Transverse colon (tissue), 4 donors: ENCODE measurements at regions not wholly inside any gene's neighbourhood (a gene's known extent, or its start where the extent isn't known, plus 50 kb on each side); places are given as distances from the start of the nearest gene placed in this dataset.

Source experiments
- DNase-seq: peaks from one replicate; pipeline ENCODE4 v3.0.0-alpha.2; 2019
- H3K27ac ChIP-seq, 4 donors: fragments of 200-600 bp; sonication (generic); 2 replicates each; pipeline ENCODE4 v1.5.1; 2016 to 2018; ENCODE audit warnings: inconsistent platforms in 4 of 4
- H3K27me3 ChIP-seq: fragments of 200-600 bp; sonication (generic); 2 replicates; pipeline ENCODE4 v1.5.1; 2017; ENCODE audit warnings: inconsistent platforms
- H3K36me3 ChIP-seq, 4 donors: fragments of 200-600 bp; sonication (generic); 2 replicates each; pipeline ENCODE4 v1.5.1; 2017 to 2019; ENCODE audit warnings: inconsistent platforms in 4 of 4
- H3K4me1 ChIP-seq, 4 donors: fragments of 200-600 bp; sonication (generic); 2 replicates each; pipeline ENCODE4 v1.5.1; 2017 to 2020; ENCODE audit warnings: inconsistent platforms in 4 of 4
- H3K4me3 ChIP-seq, 4 donors: fragments of 200-600 bp; sonication (generic); 1 replicate in 1 of 4; 2 replicates in 3 of 4; pipeline versions ENCODE4 v1.5.1 to v1.6.1; 2017 to 2019; ENCODE audit warnings: inconsistent platforms in 4 of 4
- H3K9me3 ChIP-seq, 2 donors: fragments of 200-600 bp; sonication (generic); 2 replicates each; pipeline ENCODE4 v1.5.1; 2017 to 2019; ENCODE audit warnings: inconsistent platforms in 2 of 2
- EP300 ChIP-seq: sonication (generic); formaldehyde crosslinking; IDR thresholded peaks from one replicate; pipeline ENCODE4 v1.6.1; 2017; ENCODE audit warnings: antibody characterized with exemption, low read depth
- POLR2A ChIP-seq: fragments of 450-650 bp; IDR thresholded peaks from one replicate; pipeline ENCODE4 v1.6.1; 2016; ENCODE audit warnings: antibody characterized with exemption, mild to moderate bottlenecking, moderate library complexity
- POLR2AphosphoS5 ChIP-seq, 3 donors: sonication (generic); formaldehyde crosslinking; IDR thresholded peaks; one replicate each; pipeline ENCODE4 v1.6.1; 2016; ENCODE audit warnings: antibody characterized with exemption in 3 of 3
- WGBS, 2 donors: methylation state at CpG; one replicate each; pipeline ENCODE4 v1.1.5; 2018; ENCODE audit warnings: low coverage in 1 of 2; 5-methylcytosine and 5-hydroxymethylcytosine counted together
- in situ Hi-C, 4 donors: fragments of 200-750 bp; cut with MboI; loops; one replicate each; pipeline versions ENCODE4 v1.15.0 to v1.15.1; 2017; ENCODE audit warnings: low sequenced_read_pairs in 3 of 4, low pct_ligation_motif_present in 1 of 4, low pct_unique_long_range_greater_than_20kb in 1 of 4
- intact Hi-C: fragments of 100-400 bp; cut with DNase I; formaldehyde crosslinking; loops from one replicate; pipeline ENCODE4 v1.15.1; 2023; ENCODE audit warnings: low total_unique reads
- TF ChIP-seq, protein P1 (sequence below), 5 experiments: fragments of 200-600 bp in 3 of 5; fragments of 450-650 bp in 2 of 5; sonication (generic) in 3 of 5; IDR thresholded peaks; 1 replicate in 2 of 5; 2 replicates in 3 of 5; pipeline ENCODE4 v1.5.1; 2016 to 2017; ENCODE audit warnings: antibody characterized with exemption in 5 of 5, inconsistent platforms in 3 of 5, mild to moderate bottlenecking in 2 of 5, moderate library complexity in 1 of 5

- Histone ChIP-seq H3K27me3 (no peaks in the 10 kb centered on the region), H3K4me3 (no peak overlapping the region), H3K9me3 (no peaks in the 10 kb centered on the region), H3K27ac (no peak overlapping the region), H3K4me1 (no peaks in the 10 kb centered on the region), H3K36me3 (no peaks in the 10 kb centered on the region)
- TF ChIP-seq EP300 (no peak), POLR2AphosphoS5 (IDR thresholded peaks at IDR 0.05) (no peak), POLR2A (no peak)
- TF ChIP-seq, protein P1, sequence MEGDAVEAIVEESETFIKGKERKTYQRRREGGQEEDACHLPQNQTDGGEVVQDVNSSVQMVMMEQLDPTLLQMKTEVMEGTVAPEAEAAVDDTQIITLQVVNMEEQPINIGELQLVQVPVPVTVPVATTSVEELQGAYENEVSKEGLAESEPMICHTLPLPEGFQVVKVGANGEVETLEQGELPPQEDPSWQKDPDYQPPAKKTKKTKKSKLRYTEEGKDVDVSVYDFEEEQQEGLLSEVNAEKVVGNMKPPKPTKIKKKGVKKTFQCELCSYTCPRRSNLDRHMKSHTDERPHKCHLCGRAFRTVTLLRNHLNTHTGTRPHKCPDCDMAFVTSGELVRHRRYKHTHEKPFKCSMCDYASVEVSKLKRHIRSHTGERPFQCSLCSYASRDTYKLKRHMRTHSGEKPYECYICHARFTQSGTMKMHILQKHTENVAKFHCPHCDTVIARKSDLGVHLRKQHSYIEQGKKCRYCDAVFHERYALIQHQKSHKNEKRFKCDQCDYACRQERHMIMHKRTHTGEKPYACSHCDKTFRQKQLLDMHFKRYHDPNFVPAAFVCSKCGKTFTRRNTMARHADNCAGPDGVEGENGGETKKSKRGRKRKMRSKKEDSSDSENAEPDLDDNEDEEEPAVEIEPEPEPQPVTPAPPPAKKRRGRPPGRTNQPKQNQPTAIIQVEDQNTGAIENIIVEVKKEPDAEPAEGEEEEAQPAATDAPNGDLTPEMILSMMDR (IDR thresholded peaks at IDR 0.05) = no peak
- WGBS, 2 donors = 60 to 71% methylated on average over 5 of the region's 5 CpGs
- intact Hi-C loops = no loop called here
- no peak for DNase-seq
- in situ Hi-C loops = loop anchor here in 1 of 4 donors (25.0 kb wide), 1 partner anchor 782 kb away; no protein-coding TSS in a partner anchor
Observed at GRCh38 chr9:115880221-115880885, 273.2 kb upstream of the PAPPA start.

DNA sequence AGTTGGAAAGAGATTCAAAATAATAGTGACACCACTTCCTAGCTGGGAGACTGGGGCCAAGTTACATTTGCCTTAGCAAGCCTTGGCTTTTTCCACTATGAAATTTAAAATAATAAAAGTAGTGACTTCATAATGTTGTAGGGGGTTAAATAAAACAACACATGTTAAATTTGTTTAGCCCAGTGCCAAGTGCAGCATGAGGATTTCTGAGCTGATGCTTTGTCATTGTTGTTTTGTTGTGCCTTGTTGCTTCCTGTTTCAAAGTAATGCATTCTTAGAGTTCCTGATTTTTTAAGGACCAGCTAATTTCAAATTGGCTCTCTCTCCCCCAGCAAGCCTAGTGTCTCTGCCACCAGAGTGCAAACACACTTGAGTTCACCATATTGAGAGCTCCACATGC lies 270.7 kb upstream of the PAPPA start:
- TF ChIP-seq POLR2AphosphoS5 (IDR thresholded peaks at IDR 0.05) = no peak
- TF ChIP-seq, protein P1 (IDR thresholded peaks at IDR 0.05) = no peak
- TF ChIP-seq POLR2A = no peak
- no peak for TF ChIP-seq EP300
- H3K27ac ChIP-seq = no peak overlapping the region
- no peaks in the 10 kb centered on the region for H3K27me3 ChIP-seq
- H3K9me3 ChIP-seq = no peaks in the 10 kb centered on the region
- H3K4me3 ChIP-seq = no peak overlapping the region
- intact Hi-C loops (no loop called here), in situ Hi-C loops (loop anchor here in 1 of 4 donors (25.0 kb wide), 1 partner anchor 779 kb away; no protein-coding TSS in a partner anchor)
- no peaks in the 10 kb centered on the region for H3K36me3 ChIP-seq
- DNase-seq = no peak
- H3K4me1 ChIP-seq = no peaks in the 10 kb centered on the region

DNA sequence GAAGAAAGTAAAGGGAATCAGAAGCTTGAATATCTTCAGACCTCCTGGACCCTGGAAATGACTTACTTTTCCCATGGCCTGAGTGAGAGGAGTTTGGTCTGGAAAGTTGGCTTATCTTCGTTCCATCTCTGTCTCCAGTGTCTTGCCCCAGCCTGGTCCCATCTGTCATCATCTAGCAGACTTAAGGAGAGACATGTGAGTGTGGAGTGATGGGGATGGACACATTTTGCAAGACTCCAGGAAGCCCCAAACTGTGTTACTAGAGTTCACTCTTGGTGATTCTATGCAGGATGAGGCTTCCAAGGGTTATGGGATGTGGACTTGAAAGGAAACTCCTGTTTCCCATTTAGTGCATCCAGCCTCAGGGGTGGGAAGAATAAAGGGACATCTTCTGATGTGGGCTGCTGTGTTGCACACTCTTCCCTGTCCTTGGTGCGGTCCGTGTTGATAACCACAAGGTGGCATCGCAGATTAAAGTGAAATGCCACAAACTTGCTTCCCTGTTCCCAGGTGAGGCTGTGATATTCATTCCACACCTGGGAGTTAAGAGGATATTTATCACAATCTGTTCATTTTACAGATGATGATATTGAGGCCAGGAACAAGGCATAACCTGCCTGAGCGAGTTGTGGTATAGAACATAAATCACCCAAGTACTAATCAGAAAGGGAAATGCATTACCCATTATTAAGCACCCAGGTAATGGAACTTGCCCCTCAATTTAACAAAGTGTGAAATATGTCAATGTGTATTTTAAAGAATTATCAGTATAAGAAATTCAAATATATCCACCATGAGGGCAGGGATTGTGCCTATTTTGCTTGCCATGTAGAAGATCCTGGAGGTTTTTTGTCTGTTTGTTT lies 269.9 kb upstream of the PAPPA start:
- intact Hi-C loops = no loop called here
- WGBS, 2 donors = 36 to 62% methylated on average over 2 to 5 of the region's 5 CpGs
- TF ChIP-seq POLR2A = no peak
- TF ChIP-seq, protein P1 (IDR thresholded peaks at IDR 0.05) = peak in 4 of 5 experiments; percentile 19 to 31 (median 26)
- TF ChIP-seq EP300 = no peak
- Histone ChIP-seq H3K4me1 (no peaks in the 10 kb centered on the region), H3K9me3 (no peaks in the 10 kb centered on the region), H3K27ac (no peak overlapping the region), H3K4me3 (no peak overlapping the region), H3K27me3 (no peaks in the 10 kb centered on the region), H3K36me3 (no peaks in the 10 kb centered on the region)
- in situ Hi-C loops = loop anchor here in 1 of 4 donors (25.0 kb wide), 1 partner anchor 779 kb away; no protein-coding TSS in a partner anchor
- no peak for DNase-seq

DNA sequence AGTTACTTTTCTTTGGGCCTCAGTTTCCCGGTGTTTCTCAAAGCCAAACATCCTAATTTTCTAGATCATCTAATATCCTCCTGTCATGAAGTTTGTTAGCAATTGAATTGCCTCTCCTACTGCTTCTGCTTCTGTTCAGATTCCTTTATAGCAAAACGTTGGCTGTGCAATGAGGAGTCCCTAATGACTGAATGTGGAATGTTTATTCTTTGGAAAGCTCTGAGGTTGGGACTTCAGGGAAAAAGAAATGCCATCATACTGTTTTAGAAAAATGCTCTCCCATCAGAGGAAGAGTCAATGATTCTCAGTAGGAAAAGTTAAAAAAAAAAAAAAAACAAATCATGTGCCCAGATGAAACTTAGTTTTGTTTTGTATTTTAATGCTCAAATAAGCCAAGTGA lies 268.7 kb upstream of the PAPPA start:
- H3K27ac ChIP-seq = no peak overlapping the region
- no peak overlapping the region for H3K4me3 ChIP-seq
- TF ChIP-seq EP300 (no peak), POLR2AphosphoS5 (IDR thresholded peaks at IDR 0.05) (no peak), POLR2A (no peak)
- TF ChIP-seq, protein P1 (IDR thresholded peaks at IDR 0.05) = no peak
- DNase-seq = no peak
- in situ Hi-C loops (loop anchor here in 1 of 4 donors (25.0 kb wide), 1 partner anchor 777 kb away; no protein-coding TSS in a partner anchor), intact Hi-C loops (no loop called here)
- H3K4me1 ChIP-seq = no peaks in the 10 kb centered on the region
- no peaks in the 10 kb centered on the region for H3K27me3 ChIP-seq
- 50 to 75% methylated on average over 2 of the region's 2 CpGs for WGBS, 2 donors
- no peaks in the 10 kb centered on the region for H3K9me3 ChIP-seq
- no peaks in the 10 kb centered on the region for H3K36me3 ChIP-seq
